Esophagus muscularis mucosa (tissue), 4 donors: ENCODE measurements at regions not wholly inside any gene's neighbourhood (a gene's known extent, or its start where the extent isn't known, plus 50 kb on each side); places are given as distances from the start of the nearest gene placed in this dataset.

Source experiments
- DNase-seq: peaks from one replicate; pipeline ENCODE4 v3.0.0-alpha.2; 2017; ENCODE audit errors: extremely low spot score
- H3K27ac ChIP-seq, 4 donors: fragments of 200-600 bp; sonication (generic); replicated peaks in 1 of 4; 1 replicate in 3 of 4; 2 replicates in 1 of 4; pipeline ENCODE4 v1.5.1; 2016 to 2019; ENCODE audit warnings: mild to moderate bottlenecking in 1 of 4
- H3K27me3 ChIP-seq, 4 donors: fragments of 200-600 bp; sonication (generic); one replicate each; pipeline versions ENCODE4 v1.5.1 to v1.6.0; 2016 to 2019
- H3K36me3 ChIP-seq, 4 donors: fragments of 200-600 bp; sonication (generic); one replicate each; pipeline ENCODE4 v1.5.1; 2016 to 2019
- H3K4me1 ChIP-seq, 4 donors: fragments of 200-600 bp; sonication (generic); one replicate each; pipeline ENCODE4 v1.5.1; 2016 to 2019
- H3K4me3 ChIP-seq, 4 donors: fragments of 200-600 bp; sonication (generic); 1 replicate in 2 of 4; 2 replicates in 2 of 4; pipeline ENCODE4 v1.5.1; 2016 to 2019; ENCODE audit warnings: mild to moderate bottlenecking in 4 of 4, moderate library complexity in 1 of 4
- H3K9me3 ChIP-seq, 4 donors: fragments of 200-600 bp; sonication (generic); 1 replicate in 3 of 4; 2 replicates in 1 of 4; pipeline ENCODE4 v1.5.1; 2016 to 2019
- EP300 ChIP-seq: sonication (generic); formaldehyde crosslinking; IDR thresholded peaks from one replicate; pipeline ENCODE4 v1.6.1; 2017; ENCODE audit warnings: antibody characterized with exemption
- POLR2A ChIP-seq: fragments of 450-650 bp; IDR thresholded peaks from one replicate; pipeline ENCODE4 v1.6.1; 2017; ENCODE audit warnings: antibody characterized with exemption, moderate library complexity, mild to moderate bottlenecking, low read depth
- POLR2AphosphoS5 ChIP-seq, 2 donors: sonication (generic); formaldehyde crosslinking; IDR thresholded peaks; one replicate each; pipeline ENCODE4 v1.6.1; 2017; ENCODE audit warnings: antibody characterized with exemption in 2 of 2
- WGBS: methylation state at CpG from one replicate; pipeline ENCODE4 v1.1.5; 2018; 5-methylcytosine and 5-hydroxymethylcytosine counted together
- intact Hi-C: fragments of 100-400 bp; cut with DNase I; formaldehyde crosslinking; loops from one replicate; pipeline ENCODE4 v1.15.1; 2023
- TF ChIP-seq, protein P1 (sequence below), 3 experiments: fragments of 200-600 bp in 2 of 3; fragments of 450-650 bp in 1 of 3; sonication (generic) in 2 of 3; IDR thresholded peaks; one replicate each; pipeline ENCODE4 v1.5.1; 2017 to 2019; ENCODE audit warnings: antibody characterized with exemption in 3 of 3, mild to moderate bottlenecking in 2 of 3, moderate library complexity in 1 of 3

DNA sequence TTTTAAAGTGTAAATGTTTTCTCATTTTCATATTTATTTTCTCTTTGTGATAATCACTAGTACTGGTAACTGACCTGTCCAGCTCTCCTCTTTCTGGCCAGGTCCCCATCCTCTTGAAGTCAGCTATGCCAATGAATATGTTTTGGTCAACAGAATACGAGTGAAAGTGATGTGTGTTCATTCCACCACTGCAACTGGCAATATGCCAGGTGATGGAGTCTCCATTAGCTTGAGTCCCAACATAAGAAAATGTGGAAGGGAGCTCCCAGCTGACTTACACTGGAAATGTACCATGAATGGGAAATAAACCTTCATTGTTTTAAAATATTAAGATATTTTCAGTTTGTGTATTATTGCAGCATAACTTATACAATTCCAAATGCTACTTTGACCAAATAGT is 75.8 kb downstream of the CCDC34 start:
- Histone ChIP-seq H3K9me3 (no peaks in the 10 kb centered on the region), H3K36me3 (no peaks in the 10 kb centered on the region), H3K27me3 (no peaks in the 10 kb centered on the region), H3K4me3 (no peak overlapping the region), H3K4me1 (peaks cover 0 to 9% (median 8%) of the 10 kb centered on the region in 4 donors), H3K27ac (no peak overlapping the region)
- no peak for TF ChIP-seq EP300
- TF ChIP-seq POLR2AphosphoS5 (IDR thresholded peaks at IDR 0.05): no peak
- TF ChIP-seq, protein P1, sequence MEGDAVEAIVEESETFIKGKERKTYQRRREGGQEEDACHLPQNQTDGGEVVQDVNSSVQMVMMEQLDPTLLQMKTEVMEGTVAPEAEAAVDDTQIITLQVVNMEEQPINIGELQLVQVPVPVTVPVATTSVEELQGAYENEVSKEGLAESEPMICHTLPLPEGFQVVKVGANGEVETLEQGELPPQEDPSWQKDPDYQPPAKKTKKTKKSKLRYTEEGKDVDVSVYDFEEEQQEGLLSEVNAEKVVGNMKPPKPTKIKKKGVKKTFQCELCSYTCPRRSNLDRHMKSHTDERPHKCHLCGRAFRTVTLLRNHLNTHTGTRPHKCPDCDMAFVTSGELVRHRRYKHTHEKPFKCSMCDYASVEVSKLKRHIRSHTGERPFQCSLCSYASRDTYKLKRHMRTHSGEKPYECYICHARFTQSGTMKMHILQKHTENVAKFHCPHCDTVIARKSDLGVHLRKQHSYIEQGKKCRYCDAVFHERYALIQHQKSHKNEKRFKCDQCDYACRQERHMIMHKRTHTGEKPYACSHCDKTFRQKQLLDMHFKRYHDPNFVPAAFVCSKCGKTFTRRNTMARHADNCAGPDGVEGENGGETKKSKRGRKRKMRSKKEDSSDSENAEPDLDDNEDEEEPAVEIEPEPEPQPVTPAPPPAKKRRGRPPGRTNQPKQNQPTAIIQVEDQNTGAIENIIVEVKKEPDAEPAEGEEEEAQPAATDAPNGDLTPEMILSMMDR (IDR thresholded peaks at IDR 0.05): no peak
- no peak for TF ChIP-seq POLR2A
- WGBS: 59% methylated on average over 1 of the region's 1 CpG
- DNase-seq: no peak
- intact Hi-C loops: no loop called here

DNA sequence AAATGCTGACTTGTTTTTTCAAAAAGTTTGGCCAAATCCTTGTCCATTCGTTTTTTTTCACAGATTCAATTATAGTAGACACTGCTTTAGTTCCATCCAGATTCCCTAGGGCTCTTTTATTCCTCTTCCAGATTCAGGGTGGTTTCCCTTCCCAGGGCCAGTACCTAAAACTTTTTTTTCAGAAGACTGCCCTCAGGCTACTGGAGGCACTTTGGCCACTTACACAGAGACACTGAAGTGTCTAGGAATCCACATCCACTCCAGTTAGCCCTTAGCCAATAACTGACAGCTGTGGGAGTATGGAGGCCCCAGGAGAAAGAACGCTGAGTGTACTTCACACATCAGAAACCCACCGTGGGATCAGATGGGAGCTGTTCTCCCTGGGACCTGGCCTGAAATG is 77.3 kb downstream of the CCDC34 start:
- no peaks in the 10 kb centered on the region for H3K27me3 ChIP-seq
- no peaks in the 10 kb centered on the region for H3K36me3 ChIP-seq
- H3K4me1 ChIP-seq: peaks cover 0 to 21% (median 15%) of the 10 kb centered on the region in 4 donors
- 84% methylated on average over 3 of the region's 3 CpGs for WGBS
- DNase-seq: no peak
- H3K27ac ChIP-seq: no peak overlapping the region
- intact Hi-C loops: no loop called here
- no peak overlapping the region for H3K4me3 ChIP-seq
- TF ChIP-seq POLR2A: no peak
- no peaks in the 10 kb centered on the region for H3K9me3 ChIP-seq

DNA sequence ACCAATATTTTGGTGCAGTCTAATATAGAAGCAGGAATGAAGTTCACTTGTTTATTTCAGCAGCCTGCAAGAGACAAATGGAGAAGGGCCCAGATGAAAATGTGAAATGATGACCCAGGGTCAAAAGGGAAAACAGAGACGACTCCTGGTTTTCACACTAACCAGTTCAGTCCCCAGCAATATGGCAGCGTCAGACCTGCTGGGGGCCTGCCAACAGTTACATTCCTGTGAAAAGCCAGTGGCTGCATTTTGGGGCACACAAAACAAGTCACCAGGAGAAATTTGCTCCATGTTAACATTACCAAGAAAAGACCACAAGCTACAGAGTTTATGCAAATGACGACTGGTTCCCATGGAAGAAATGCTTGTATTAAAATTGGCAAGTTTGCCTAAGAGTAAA is 80.2 kb downstream of the CCDC34 start:
- Histone ChIP-seq H3K9me3 (no peaks in the 10 kb centered on the region), H3K27ac (no peak overlapping the region), H3K4me3 (no peak overlapping the region), H3K36me3 (no peaks in the 10 kb centered on the region), H3K4me1 (peaks cover 0 to 21% (median 15%) of the 10 kb centered on the region in 4 donors), H3K27me3 (no peaks in the 10 kb centered on the region)
- no peak for DNase-seq
- TF ChIP-seq, protein P1 (IDR thresholded peaks at IDR 0.05): no peak
- TF ChIP-seq POLR2AphosphoS5 (IDR thresholded peaks at IDR 0.05) (no peak), POLR2A (no peak), EP300 (no peak)
- WGBS: 60% methylated on average over 3 of the region's 3 CpGs
- intact Hi-C loops: no loop called here

DNA sequence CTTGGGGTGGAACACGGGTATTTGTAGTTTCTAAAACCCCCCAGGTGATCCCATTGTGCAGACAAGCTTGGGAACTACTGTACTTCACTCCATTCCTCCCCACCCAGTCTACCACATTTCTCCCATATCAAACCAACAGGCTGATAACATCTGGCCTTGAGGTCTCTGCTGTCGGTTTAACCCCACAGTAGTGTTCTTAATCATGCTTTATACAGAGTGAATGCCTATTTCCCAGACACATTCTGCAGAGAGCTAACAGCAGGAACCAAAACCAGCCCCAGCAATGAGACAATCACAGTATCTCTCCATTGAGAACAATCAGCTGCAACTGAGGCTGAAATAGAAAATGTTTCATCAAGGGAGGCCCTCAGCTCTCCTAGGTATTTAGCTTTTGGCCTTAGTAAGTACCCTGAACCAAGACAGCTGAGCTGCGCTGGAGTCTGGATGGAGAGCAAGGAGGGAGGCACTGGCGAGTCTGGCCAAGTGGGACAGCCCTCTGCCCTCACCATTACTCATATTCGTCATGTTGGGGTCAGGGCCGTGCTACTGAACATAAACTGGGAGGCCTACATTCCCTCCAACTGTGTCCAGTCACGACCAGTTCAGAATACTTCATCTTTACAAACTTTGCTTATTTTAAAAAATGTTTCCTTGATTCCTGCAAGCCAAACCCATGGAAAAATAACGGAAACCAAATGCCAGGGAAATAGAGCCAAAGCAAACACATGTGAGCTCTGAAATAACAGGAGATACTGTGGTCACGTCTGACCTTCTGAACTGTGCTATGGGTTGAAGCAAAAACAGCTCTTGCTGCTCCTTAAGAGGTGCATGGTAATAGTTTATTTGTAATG is 81.0 kb downstream of the CCDC34 start:
- no peak overlapping the region for H3K4me3 ChIP-seq
- H3K27me3 ChIP-seq: no peaks in the 10 kb centered on the region
- H3K27ac ChIP-seq: no peak overlapping the region
- WGBS: 36% methylated on average over 8 of the region's 9 CpGs
- TF ChIP-seq POLR2AphosphoS5 (IDR thresholded peaks at IDR 0.05) (no peak), POLR2A (no peak), EP300 (no peak)
- TF ChIP-seq, protein P1 (IDR thresholded peaks at IDR 0.05): no peak
- DNase-seq: no peak
- intact Hi-C loops: no loop called here
- H3K4me1 ChIP-seq: peaks cover 0 to 21% (median 15%) of the 10 kb centered on the region in 4 donors
- no peaks in the 10 kb centered on the region for H3K9me3 ChIP-seq
- H3K36me3 ChIP-seq: no peaks in the 10 kb centered on the region

DNA sequence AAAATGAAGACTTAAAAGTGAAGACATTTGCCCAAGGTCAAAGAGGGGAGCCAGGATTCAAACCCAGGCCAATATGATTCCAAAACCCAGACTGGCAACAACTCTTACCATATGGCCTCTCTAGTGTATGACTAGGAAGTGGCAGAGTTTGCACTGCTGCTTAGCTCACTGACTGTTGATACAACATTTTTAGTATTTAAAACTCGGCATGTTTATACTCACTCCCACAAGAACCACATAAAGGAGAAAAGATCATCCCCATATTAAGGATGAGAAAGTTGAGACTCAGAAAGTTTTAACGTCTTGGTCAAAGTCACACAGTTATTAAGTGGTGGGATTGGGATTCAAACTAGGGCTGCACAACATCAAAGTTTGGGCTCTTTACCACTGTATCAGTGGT is 81.7 kb downstream of the CCDC34 start:
- Histone ChIP-seq H3K4me1 (peaks cover 0 to 21% (median 15%) of the 10 kb centered on the region in 4 donors), H3K27ac (no peak overlapping the region), H3K9me3 (no peaks in the 10 kb centered on the region), H3K36me3 (no peaks in the 10 kb centered on the region), H3K4me3 (no peak overlapping the region), H3K27me3 (no peaks in the 10 kb centered on the region)
- TF ChIP-seq EP300 (no peak), POLR2AphosphoS5 (IDR thresholded peaks at IDR 0.05) (no peak), POLR2A (no peak)
- TF ChIP-seq, protein P1 (IDR thresholded peaks at IDR 0.05): no peak
- no peak for DNase-seq
- 85% methylated on average over 2 of the region's 2 CpGs for WGBS
- intact Hi-C loops: no loop called here
